Esophagus squamous epithelium (tissue), 4 donors: ENCODE measurements at regions not wholly inside any gene's neighbourhood (a gene's known extent, or its start where the extent isn't known, plus 50 kb on each side); places are given as distances from the start of the nearest gene placed in this dataset.

Experiments
- CTCF ChIP-seq, 6 experiments: fragments of 450-650 bp in 4 of 6; fragments of 200-600 bp in 2 of 6; sonication (generic) in 2 of 6; IDR thresholded peaks; one replicate each; pipeline ENCODE4 v1.5.1; 2016 to 2019; ENCODE audit warnings: antibody characterized with exemption in 6 of 6, mild to moderate bottlenecking in 4 of 6, moderate library complexity in 4 of 6
- POLR2A ChIP-seq, 4 donors: fragments of 450-650 bp; IDR thresholded peaks; one replicate each; pipeline ENCODE4 v1.6.1; 2017; ENCODE audit warnings: antibody characterized with exemption in 4 of 4, mild to moderate bottlenecking in 4 of 4, moderate library complexity in 3 of 4

GRCh38 chr4:175459571-175459970, 352.5 kb downstream of the GPM6A start:
- TF ChIP-seq CTCF (IDR thresholded peaks at IDR 0.05) = no peak
- no peak for TF ChIP-seq POLR2A (IDR thresholded peaks at IDR 0.05)
